Parathyroid adenoma (tissue), 2 donors: ENCODE measurements at regions not wholly inside any gene's neighbourhood (a gene's known extent, or its start where the extent isn't known, plus 50 kb on each side); places are given as distances from the start of the nearest gene placed in this dataset.

Experiments used
- H2AFZ ChIP-seq: fragments of 300-600 bp; sonication (generic); one replicate; pipeline ENCODE4 v1.7.0; 2017; ENCODE audit warnings: antibody characterized with exemption, mild to moderate bottlenecking
- H3K27ac ChIP-seq: fragments of 300-600 bp; sonication (generic); one replicate; pipeline ENCODE4 v1.7.0; 2017
- H3K27me3 ChIP-seq: fragments of 300-600 bp; sonication (generic); one replicate; pipeline ENCODE4 v1.7.0; 2017; ENCODE audit warnings: low read length; ENCODE audit not compliant: control insufficient read depth, insufficient read depth
- H3K36me3 ChIP-seq: fragments of 300-600 bp; sonication (generic); one replicate; pipeline ENCODE4 v1.7.0; 2017; ENCODE audit warnings: low read length; ENCODE audit not compliant: control insufficient read depth, insufficient read depth
- H3K4me1 ChIP-seq: fragments of 300-600 bp; sonication (generic); one replicate; pipeline ENCODE4 v1.7.0; 2017; ENCODE audit warnings: control low read depth
- H3K4me2 ChIP-seq: fragments of 300-600 bp; sonication (generic); one replicate; pipeline ENCODE4 v1.7.0; 2017; ENCODE audit warnings: low read length
- H3K4me3 ChIP-seq: fragments of 300-600 bp; sonication (generic); one replicate; pipeline ENCODE4 v1.7.0; 2017; ENCODE audit warnings: low read depth, low read length
- H3K79me2 ChIP-seq: fragments of 300-600 bp; sonication (generic); one replicate; pipeline ENCODE4 v1.7.0; 2017; ENCODE audit warnings: control low read depth
- H3K9ac ChIP-seq: fragments of 300-600 bp; sonication (generic); one replicate; pipeline ENCODE4 v1.7.0; 2017; ENCODE audit warnings: mild to moderate bottlenecking
- H3K9me3 ChIP-seq: fragments of 300-600 bp; sonication (generic); one replicate; pipeline ENCODE4 v1.7.0; 2017; ENCODE audit warnings: low read length; ENCODE audit not compliant: control insufficient read depth
- CTCF ChIP-seq: fragments of 300-600 bp; sonication (generic); IDR thresholded peaks from one replicate; pipeline ENCODE4 v1.7.0; 2017; ENCODE audit warnings: antibody characterized with exemption, mild to moderate bottlenecking
- donor health status: primary hyperparathyroidism.

- Histone ChIP-seq H3K27me3 (no peaks in the 10 kb centered on the region), H3K4me2 (no peak overlapping the region), H3K27ac (no peak overlapping the region), H3K36me3 (no peaks in the 10 kb centered on the region), H3K4me3 (no peak overlapping the region), H3K4me1 (no peaks in the 10 kb centered on the region), H3K79me2 (no peaks in the 10 kb centered on the region), H3K9ac (no peak overlapping the region), H3K9me3 (no peaks in the 10 kb centered on the region), H2AFZ (no peak overlapping the region)
- TF ChIP-seq CTCF: no peak
Measured at GRCh38 chr4:87732033-87732765, 67.2 kb upstream of the IBSP start.

- Histone ChIP-seq H3K79me2 (no peaks in the 10 kb centered on the region), H3K4me2 (no peak overlapping the region), H3K9me3 (no peaks in the 10 kb centered on the region), H3K4me3 (no peak overlapping the region), H3K27ac (no peak overlapping the region), H3K9ac (no peak overlapping the region), H3K27me3 (no peaks in the 10 kb centered on the region), H2AFZ (no peak overlapping the region), H3K36me3 (no peaks in the 10 kb centered on the region), H3K4me1 (no peaks in the 10 kb centered on the region)
- no peak for TF ChIP-seq CTCF
Measured at GRCh38 chr4:87734084-87734483, 65.3 kb upstream of the IBSP start.

GRCh38 chr4:87734936-87735335 is 64.4 kb upstream of the IBSP start:
- H3K9me3 ChIP-seq: no peaks in the 10 kb centered on the region
- H3K27me3 ChIP-seq: no peaks in the 10 kb centered on the region
- no peaks in the 10 kb centered on the region for H3K36me3 ChIP-seq
- H3K4me1 ChIP-seq: no peaks in the 10 kb centered on the region
- H3K4me2 ChIP-seq: no peak overlapping the region
- H3K9ac ChIP-seq: no peak overlapping the region
- no peaks in the 10 kb centered on the region for H3K79me2 ChIP-seq
- no peak for TF ChIP-seq CTCF
- no peak overlapping the region for H3K4me3 ChIP-seq
- no peak overlapping the region for H3K27ac ChIP-seq
- H2AFZ ChIP-seq: no peak overlapping the region

GRCh38 chr4:87738483-87738882 is 60.9 kb upstream of the IBSP start:
- H3K4me1 ChIP-seq: no peaks in the 10 kb centered on the region
- no peaks in the 10 kb centered on the region for H3K79me2 ChIP-seq
- H3K4me3 ChIP-seq: no peak overlapping the region
- H3K36me3 ChIP-seq: no peaks in the 10 kb centered on the region
- H3K9me3 ChIP-seq: no peaks in the 10 kb centered on the region
- no peak for TF ChIP-seq CTCF
- no peak overlapping the region for H3K9ac ChIP-seq
- H3K27me3 ChIP-seq: no peaks in the 10 kb centered on the region
- H3K27ac ChIP-seq: no peak overlapping the region
- no peak overlapping the region for H2AFZ ChIP-seq
- H3K4me2 ChIP-seq: no peak overlapping the region

- no peaks in the 10 kb centered on the region for H3K79me2 ChIP-seq
- H3K9me3 ChIP-seq: no peaks in the 10 kb centered on the region
- H3K4me2 ChIP-seq: no peak overlapping the region
- H3K27ac ChIP-seq: no peak overlapping the region
- TF ChIP-seq CTCF: no peak
- H2AFZ ChIP-seq: no peak overlapping the region
- no peaks in the 10 kb centered on the region for H3K4me1 ChIP-seq
- H3K9ac ChIP-seq: no peak overlapping the region
- no peak overlapping the region for H3K4me3 ChIP-seq
- H3K27me3 ChIP-seq: no peaks in the 10 kb centered on the region
- no peaks in the 10 kb centered on the region for H3K36me3 ChIP-seq
Measured at GRCh38 chr4:87739494-87739893, 59.9 kb upstream of the IBSP start.
